Neural cell (in vitro differentiated cells): ENCODE measurements at regions not wholly inside any gene's neighbourhood (a gene's known extent, or its start where the extent isn't known, plus 50 kb on each side); places are given as distances from the start of the nearest gene placed in this dataset.

Experiments used
- H2AFZ ChIP-seq: fragments of 200-600, 300-800 bp; sonication (generic), shearing (Covaris generic); 2 replicates; pipeline ENCODE4 v1.6.0; 2014; ENCODE audit warnings: low read depth, mild to moderate bottlenecking, antibody characterized with exemption, low read length, moderate library complexity
- H3F3A ChIP-seq: fragments of 200-600 bp; shearing (Covaris generic); 2 replicates; pipeline ENCODE4 v1.6.1; 2016; ENCODE audit warnings: mild to moderate bottlenecking, moderate library complexity, mixed read lengths, antibody characterized with exemption, low read length; ENCODE audit not compliant: insufficient read depth, poor library complexity, severe bottlenecking
- H3K27ac ChIP-seq: fragments of 200-600, 300-800 bp; sonication (generic), shearing (Covaris generic); 2 replicates; pipeline ENCODE4 v1.5.1; 2014; ENCODE audit warnings: mild to moderate bottlenecking, low read length, moderate library complexity
- H3K27me3 ChIP-seq: fragments of 300-800, 200-600 bp; sonication (generic), shearing (Covaris generic); 2 replicates; pipeline ENCODE4 v1.6.0; 2014; ENCODE audit warnings: mild to moderate bottlenecking, low read depth, low read length, moderate library complexity; ENCODE audit not compliant: insufficient read depth
- H3K36me3 ChIP-seq: fragments of 300-800, 200-600 bp; sonication (generic), shearing (Covaris generic); 2 replicates; pipeline ENCODE4 v1.5.1; 2014; ENCODE audit warnings: mild to moderate bottlenecking, antibody characterized with exemption, low read length, moderate library complexity; ENCODE audit not compliant: insufficient read depth
- H3K4me2 ChIP-seq: fragments of 300-800, 200-600 bp; sonication (generic), shearing (Covaris generic); 2 replicates; pipeline ENCODE4 v1.6.0; 2014; ENCODE audit warnings: mild to moderate bottlenecking, low read length
- H3K4me3 ChIP-seq: fragments of 300-800, 200-600 bp; sonication (generic), shearing (Covaris generic); 2 replicates; pipeline ENCODE4 v1.5.1; 2014; ENCODE audit warnings: mild to moderate bottlenecking, low read length, moderate library complexity
- H3K79me2 ChIP-seq: fragments of 200-600 bp; shearing (Covaris generic); replicated peaks from 2 replicates; pipeline ENCODE4 v1.6.0; 2014; ENCODE audit warnings: mild to moderate bottlenecking, low read length, moderate library complexity; ENCODE audit not compliant: insufficient read depth
- H3K9ac ChIP-seq: fragments of 300-800, 200-600 bp; sonication (generic), shearing (Covaris generic); 2 replicates; pipeline ENCODE4 v1.6.1; 2016; ENCODE audit warnings: mild to moderate bottlenecking, low read length, mixed read lengths
- H3K9me2 ChIP-seq: fragments of 200-600 bp; shearing (Covaris generic); 2 replicates; pipeline ENCODE4 v1.6.1; 2016; ENCODE audit warnings: mild to moderate bottlenecking, low read length, mixed read lengths; ENCODE audit not compliant: insufficient read depth
- H3K9me3 ChIP-seq: fragments of 200-600, 300-800 bp; sonication (generic), shearing (Covaris generic); 2 replicates; pipeline ENCODE4 v1.6.1; 2016; ENCODE audit warnings: mild to moderate bottlenecking, mixed run types, low read length, moderate library complexity, mixed read lengths
- H4K20me1 ChIP-seq: fragments of 200-600 bp; shearing (Covaris generic); 2 replicates; pipeline ENCODE4 v1.6.1; 2016; ENCODE audit warnings: mild to moderate bottlenecking, mixed run types; ENCODE audit not compliant: insufficient read depth
- CTCF ChIP-seq: fragments of 450-650 bp; IDR thresholded peaks from 2 replicates; pipeline ENCODE4 v1.5.1; 2014; ENCODE audit warnings: antibody characterized with exemption, mild to moderate bottlenecking, moderate library complexity; ENCODE audit not compliant: poor library complexity, severe bottlenecking
- EP300 ChIP-seq: fragments of 450-650 bp; conservative IDR thresholded peaks from 2 replicates; pipeline ENCODE4 v1.6.1; 2014; ENCODE audit warnings: antibody characterized with exemption, mild to moderate bottlenecking, moderate library complexity; ENCODE audit not compliant: poor library complexity, severe bottlenecking
- EZH2 ChIP-seq: fragments of 200-600, 300-800 bp; shearing (Covaris generic), sonication (generic); IDR thresholded peaks from 2 replicates; pipeline ENCODE4 v1.6.1; 2014; ENCODE audit warnings: antibody characterized with exemption, low read length, borderline replicate concordance, mild to moderate bottlenecking; ENCODE audit not compliant: insufficient read depth, poor library complexity, severe bottlenecking
- MXI1 ChIP-seq: fragments of 450-650 bp; conservative IDR thresholded peaks from 2 replicates; pipeline ENCODE4 v1.6.1; 2014; ENCODE audit warnings: antibody characterized with exemption, mild to moderate bottlenecking; ENCODE audit not compliant: poor library complexity, severe bottlenecking
- POLR2AphosphoS5 ChIP-seq: IDR thresholded peaks from 2 replicates; pipeline ENCODE4 v1.6.1; 2012
- RAD21 ChIP-seq: fragments of 450-650 bp; conservative IDR thresholded peaks from 2 replicates; pipeline ENCODE4 v1.6.1; 2014; ENCODE audit warnings: antibody characterized with exemption, mild to moderate bottlenecking, moderate library complexity
- REST ChIP-seq: IDR thresholded peaks from 2 replicates; pipeline ENCODE4 v1.6.1; 2012; ENCODE audit warnings: borderline replicate concordance
- SMC3 ChIP-seq: fragments of 450-650 bp; conservative IDR thresholded peaks from 2 replicates; pipeline ENCODE4 v1.6.1; 2014; ENCODE audit warnings: antibody characterized with exemption, mild to moderate bottlenecking, moderate library complexity; ENCODE audit not compliant: poor library complexity
- TAF1 ChIP-seq: IDR thresholded peaks from 2 replicates; pipeline ENCODE4 v1.6.1; 2012; ENCODE audit warnings: low read depth

DNA sequence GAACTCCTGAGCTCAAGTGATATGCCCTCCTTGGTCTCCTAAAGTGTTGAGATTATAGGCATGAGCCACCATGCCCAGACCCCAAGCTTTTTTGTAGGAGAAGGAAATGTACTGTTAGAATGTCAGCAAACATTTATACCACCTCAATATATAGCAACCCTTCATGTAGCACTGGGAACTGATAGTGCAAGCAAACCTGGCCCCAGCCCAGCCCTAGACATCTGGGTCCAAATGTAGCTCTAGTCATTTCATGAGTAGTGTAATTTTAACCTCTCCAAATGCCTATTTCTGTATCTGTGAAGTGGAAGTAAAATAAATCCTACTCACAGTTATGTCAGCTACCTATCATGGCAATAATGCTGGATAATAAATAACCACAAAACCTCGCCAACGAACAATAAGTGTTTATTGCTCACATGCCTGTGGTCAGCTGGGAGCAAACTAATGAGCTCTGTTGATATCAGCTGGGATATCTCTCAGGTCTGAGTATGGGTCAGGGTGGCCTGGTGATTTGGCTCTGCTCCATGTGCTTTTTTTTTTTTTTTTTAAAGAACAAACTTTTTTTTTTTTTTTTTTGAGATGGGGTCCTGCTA lies 180.4 kb downstream of the CD8B2 start:
- no peak for TF ChIP-seq POLR2AphosphoS5
- TF ChIP-seq REST = no peak
- TF ChIP-seq RAD21 = no peak
- TF ChIP-seq EZH2 = no peak
- TF ChIP-seq MXI1 = no peak
- H3K4me3 ChIP-seq = no peak overlapping the region

DNA sequence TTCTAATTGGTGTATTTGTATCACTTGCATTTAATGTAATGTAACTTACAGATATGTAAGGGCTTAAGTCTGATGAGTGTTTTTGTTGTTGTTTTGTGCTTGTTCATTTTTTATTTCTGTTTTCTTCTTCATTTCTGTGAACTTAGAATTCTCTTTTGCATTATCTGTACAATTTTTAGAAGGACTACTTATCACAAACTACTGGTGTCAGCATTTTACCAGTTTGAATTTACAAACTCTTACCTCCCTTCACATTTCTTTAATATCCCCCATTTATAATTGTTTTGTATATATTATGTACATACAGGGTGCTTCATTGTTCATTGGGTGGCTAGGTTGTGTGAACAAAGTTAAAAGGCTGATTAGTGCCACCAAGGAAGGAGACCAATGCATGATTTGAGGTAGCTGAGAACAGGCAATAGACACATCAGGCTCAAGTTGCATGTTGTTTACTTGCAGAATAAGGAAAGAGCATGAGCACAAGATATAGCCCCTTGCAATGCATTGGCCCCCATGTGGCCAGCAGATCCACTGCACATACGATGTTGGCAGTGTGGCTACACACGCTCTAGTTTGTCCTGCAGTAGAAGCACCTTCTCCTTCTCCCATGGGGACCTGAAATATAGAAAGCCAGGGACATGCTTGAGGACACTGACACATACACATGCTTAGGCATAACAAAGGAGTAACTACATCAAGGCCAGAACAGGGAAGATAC lies 198.2 kb downstream of the CD8B2 start:
- no peak overlapping the region for H3K27ac ChIP-seq
- no peak overlapping the region for H3K9ac ChIP-seq
- peaks cover 4% of the 10 kb centered on the region for H3K9me3 ChIP-seq
- H3K79me2 ChIP-seq = no peaks in the 10 kb centered on the region
- no peaks in the 10 kb centered on the region for H3K36me3 ChIP-seq
- no peak overlapping the region for H2AFZ ChIP-seq
- no peak overlapping the region for H3K4me3 ChIP-seq
- H4K20me1 ChIP-seq = no peaks in the 10 kb centered on the region
- no peak overlapping the region for H3K4me2 ChIP-seq
- H3K27me3 ChIP-seq = no peaks in the 10 kb centered on the region
- H3K9me2 ChIP-seq = no peaks in the 10 kb centered on the region
- TF ChIP-seq TAF1 (no peak), MXI1 (no peak), POLR2AphosphoS5 (no peak), EP300 (no peak), EZH2 (no peak), SMC3 (no peak), RAD21 (no peak), REST (no peak), CTCF (no peak)
- H3F3A ChIP-seq = no peaks in the 10 kb centered on the region

More for the DNA sequence above, 180.4 kb downstream of the CD8B2 start:
- H2AFZ ChIP-seq = no peak overlapping the region
- H3K79me2 ChIP-seq = no peaks in the 10 kb centered on the region
- H3K27me3 ChIP-seq = no peaks in the 10 kb centered on the region
- H3K27ac ChIP-seq = no peak overlapping the region
- no peaks in the 10 kb centered on the region for H3F3A ChIP-seq
- no peak overlapping the region for H3K4me2 ChIP-seq
- H3K9ac ChIP-seq = no peak overlapping the region
- H3K9me3 ChIP-seq = peaks cover 8% of the 10 kb centered on the region
- no peaks in the 10 kb centered on the region for H3K36me3 ChIP-seq
- no peaks in the 10 kb centered on the region for H4K20me1 ChIP-seq
- H3K9me2 ChIP-seq = no peaks in the 10 kb centered on the region
